ENCODE measurements at regions not wholly inside any gene's neighbourhood (a gene's known extent, or its start where the extent isn't known, plus 50 kb on each side); places are given as distances from the start of the nearest gene placed in this dataset.

DNA sequence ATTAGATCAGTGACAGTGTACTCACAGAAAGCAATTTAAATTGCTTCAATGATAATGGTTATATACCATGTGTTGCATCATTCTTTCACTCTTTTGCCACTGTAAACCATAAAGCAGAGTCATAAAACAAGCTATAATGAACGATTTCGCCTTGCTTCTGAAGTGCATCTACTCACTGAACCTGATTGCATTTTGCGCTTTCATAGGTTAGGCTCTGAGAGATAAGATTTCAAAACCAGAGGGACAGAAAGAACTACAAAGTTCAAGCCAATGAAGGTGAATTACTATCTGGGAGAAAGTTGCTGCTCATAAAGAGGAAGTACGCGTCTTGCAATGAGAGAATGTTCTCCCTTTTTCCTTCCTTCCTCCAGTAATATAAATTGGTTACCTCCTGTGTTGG lies 412.7 kb downstream of the CETN3 start (continued):
- TF ChIP-seq, protein P1, sequence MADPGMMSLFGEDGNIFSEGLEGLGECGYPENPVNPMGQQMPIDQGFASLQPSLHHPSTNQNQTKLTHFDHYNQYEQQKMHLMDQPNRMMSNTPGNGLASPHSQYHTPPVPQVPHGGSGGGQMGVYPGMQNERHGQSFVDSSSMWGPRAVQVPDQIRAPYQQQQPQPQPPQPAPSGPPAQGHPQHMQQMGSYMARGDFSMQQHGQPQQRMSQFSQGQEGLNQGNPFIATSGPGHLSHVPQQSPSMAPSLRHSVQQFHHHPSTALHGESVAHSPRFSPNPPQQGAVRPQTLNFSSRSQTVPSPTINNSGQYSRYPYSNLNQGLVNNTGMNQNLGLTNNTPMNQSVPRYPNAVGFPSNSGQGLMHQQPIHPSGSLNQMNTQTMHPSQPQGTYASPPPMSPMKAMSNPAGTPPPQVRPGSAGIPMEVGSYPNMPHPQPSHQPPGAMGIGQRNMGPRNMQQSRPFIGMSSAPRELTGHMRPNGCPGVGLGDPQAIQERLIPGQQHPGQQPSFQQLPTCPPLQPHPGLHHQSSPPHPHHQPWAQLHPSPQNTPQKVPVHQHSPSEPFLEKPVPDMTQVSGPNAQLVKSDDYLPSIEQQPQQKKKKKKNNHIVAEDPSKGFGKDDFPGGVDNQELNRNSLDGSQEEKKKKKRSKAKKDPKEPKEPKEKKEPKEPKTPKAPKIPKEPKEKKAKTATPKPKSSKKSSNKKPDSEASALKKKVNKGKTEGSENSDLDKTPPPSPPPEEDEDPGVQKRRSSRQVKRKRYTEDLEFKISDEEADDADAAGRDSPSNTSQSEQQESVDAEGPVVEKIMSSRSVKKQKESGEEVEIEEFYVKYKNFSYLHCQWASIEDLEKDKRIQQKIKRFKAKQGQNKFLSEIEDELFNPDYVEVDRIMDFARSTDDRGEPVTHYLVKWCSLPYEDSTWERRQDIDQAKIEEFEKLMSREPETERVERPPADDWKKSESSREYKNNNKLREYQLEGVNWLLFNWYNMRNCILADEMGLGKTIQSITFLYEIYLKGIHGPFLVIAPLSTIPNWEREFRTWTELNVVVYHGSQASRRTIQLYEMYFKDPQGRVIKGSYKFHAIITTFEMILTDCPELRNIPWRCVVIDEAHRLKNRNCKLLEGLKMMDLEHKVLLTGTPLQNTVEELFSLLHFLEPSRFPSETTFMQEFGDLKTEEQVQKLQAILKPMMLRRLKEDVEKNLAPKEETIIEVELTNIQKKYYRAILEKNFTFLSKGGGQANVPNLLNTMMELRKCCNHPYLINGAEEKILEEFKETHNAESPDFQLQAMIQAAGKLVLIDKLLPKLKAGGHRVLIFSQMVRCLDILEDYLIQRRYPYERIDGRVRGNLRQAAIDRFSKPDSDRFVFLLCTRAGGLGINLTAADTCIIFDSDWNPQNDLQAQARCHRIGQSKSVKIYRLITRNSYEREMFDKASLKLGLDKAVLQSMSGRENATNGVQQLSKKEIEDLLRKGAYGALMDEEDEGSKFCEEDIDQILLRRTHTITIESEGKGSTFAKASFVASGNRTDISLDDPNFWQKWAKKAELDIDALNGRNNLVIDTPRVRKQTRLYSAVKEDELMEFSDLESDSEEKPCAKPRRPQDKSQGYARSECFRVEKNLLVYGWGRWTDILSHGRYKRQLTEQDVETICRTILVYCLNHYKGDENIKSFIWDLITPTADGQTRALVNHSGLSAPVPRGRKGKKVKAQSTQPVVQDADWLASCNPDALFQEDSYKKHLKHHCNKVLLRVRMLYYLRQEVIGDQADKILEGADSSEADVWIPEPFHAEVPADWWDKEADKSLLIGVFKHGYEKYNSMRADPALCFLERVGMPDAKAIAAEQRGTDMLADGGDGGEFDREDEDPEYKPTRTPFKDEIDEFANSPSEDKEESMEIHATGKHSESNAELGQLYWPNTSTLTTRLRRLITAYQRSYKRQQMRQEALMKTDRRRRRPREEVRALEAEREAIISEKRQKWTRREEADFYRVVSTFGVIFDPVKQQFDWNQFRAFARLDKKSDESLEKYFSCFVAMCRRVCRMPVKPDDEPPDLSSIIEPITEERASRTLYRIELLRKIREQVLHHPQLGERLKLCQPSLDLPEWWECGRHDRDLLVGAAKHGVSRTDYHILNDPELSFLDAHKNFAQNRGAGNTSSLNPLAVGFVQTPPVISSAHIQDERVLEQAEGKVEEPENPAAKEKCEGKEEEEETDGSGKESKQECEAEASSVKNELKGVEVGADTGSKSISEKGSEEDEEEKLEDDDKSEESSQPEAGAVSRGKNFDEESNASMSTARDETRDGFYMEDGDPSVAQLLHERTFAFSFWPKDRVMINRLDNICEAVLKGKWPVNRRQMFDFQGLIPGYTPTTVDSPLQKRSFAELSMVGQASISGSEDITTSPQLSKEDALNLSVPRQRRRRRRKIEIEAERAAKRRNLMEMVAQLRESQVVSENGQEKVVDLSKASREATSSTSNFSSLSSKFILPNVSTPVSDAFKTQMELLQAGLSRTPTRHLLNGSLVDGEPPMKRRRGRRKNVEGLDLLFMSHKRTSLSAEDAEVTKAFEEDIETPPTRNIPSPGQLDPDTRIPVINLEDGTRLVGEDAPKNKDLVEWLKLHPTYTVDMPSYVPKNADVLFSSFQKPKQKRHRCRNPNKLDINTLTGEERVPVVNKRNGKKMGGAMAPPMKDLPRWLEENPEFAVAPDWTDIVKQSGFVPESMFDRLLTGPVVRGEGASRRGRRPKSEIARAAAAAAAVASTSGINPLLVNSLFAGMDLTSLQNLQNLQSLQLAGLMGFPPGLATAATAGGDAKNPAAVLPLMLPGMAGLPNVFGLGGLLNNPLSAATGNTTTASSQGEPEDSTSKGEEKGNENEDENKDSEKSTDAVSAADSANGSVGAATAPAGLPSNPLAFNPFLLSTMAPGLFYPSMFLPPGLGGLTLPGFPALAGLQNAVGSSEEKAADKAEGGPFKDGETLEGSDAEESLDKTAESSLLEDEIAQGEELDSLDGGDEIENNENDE (IDR thresholded peaks at IDR 0.05; ENCODE audit: insufficient replicate concordance, low read length), result no peak
- TF ChIP-seq EGR1 (IDR thresholded peaks at IDR 0.05; ENCODE audit: borderline replicate concordance, low read depth, low read length), result no peak
- TF ChIP-seq, protein P2, sequence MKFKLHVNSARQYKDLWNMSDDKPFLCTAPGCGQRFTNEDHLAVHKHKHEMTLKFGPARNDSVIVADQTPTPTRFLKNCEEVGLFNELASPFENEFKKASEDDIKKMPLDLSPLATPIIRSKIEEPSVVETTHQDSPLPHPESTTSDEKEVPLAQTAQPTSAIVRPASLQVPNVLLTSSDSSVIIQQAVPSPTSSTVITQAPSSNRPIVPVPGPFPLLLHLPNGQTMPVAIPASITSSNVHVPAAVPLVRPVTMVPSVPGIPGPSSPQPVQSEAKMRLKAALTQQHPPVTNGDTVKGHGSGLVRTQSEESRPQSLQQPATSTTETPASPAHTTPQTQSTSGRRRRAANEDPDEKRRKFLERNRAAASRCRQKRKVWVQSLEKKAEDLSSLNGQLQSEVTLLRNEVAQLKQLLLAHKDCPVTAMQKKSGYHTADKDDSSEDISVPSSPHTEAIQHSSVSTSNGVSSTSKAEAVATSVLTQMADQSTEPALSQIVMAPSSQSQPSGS (IDR thresholded peaks at IDR 0.05; ENCODE audit: low read length), result no peak
- TF ChIP-seq CEBPB (IDR thresholded peaks at IDR 0.05; ENCODE audit: low read depth, low read length), result no peak
- TF ChIP-seq POU5F1 (IDR thresholded peaks at IDR 0.05; ENCODE audit: low read depth, low read length), result no peak
- no peak for TF ChIP-seq FOSL1 (IDR thresholded peaks at IDR 0.05; ENCODE audit: insufficient read depth, low read depth, low read length)
- no peak for TF ChIP-seq TEAD4 (IDR thresholded peaks at IDR 0.05; ENCODE audit: low read depth, low read length)
- TF ChIP-seq TBP (IDR thresholded peaks at IDR 0.05; ENCODE audit: low read depth, low read length), result no peak
- no peak for TF ChIP-seq YY1 (IDR thresholded peaks at IDR 0.05; ENCODE audit: low read depth, low read length)
- TF ChIP-seq KDM1A (IDR thresholded peaks at IDR 0.05; ENCODE audit: borderline replicate concordance, low read length), result no peak
- TF ChIP-seq EP300 (IDR thresholded peaks at IDR 0.05; ENCODE audit: borderline replicate concordance in 1 of 2, low read depth in 2 of 2, low read length in 2 of 2), result no peak
